HEK293 (cell line): ENCODE measurements at regions not wholly inside any gene's neighbourhood (a gene's known extent, or its start where the extent isn't known, plus 50 kb on each side); places are given as distances from the start of the nearest gene placed in this dataset.

Experiments
- CTCF ChIA-PET: fragments of 350-600 bp; formaldehyde crosslinking; extraction: SDS; loops from one replicate; lab custom pipeline; 2021; ENCODE audit warnings: antibody characterized with exemption; lab: Yijun Ruan, JAX
- POLR2A ChIA-PET: fragments of 300-600 bp; formaldehyde crosslinking; extraction: SDS; loops from one replicate; lab custom pipeline; 2020; ENCODE audit warnings: antibody characterized with exemption, inconsistent platforms; lab: Yijun Ruan, JAX
- H3K27ac ChIP-seq: fragments of 200-500 bp; sonication (Bioruptor generic); 2 replicates; pipeline ENCODE4 v1.5.1; 2014; ENCODE audit warnings: low read depth, low read length, control low read depth, inconsistent platforms; ENCODE audit errors: extremely low read depth
- H3K36me3 ChIP-seq, 2 experiments: fragments of 200-500 bp in 1 of 2; sonication (Bioruptor generic) in 1 of 2; 1 replicate in 1 of 2; 2 replicates in 1 of 2; pipeline ENCODE4 v1.5.1; 2014 to 2017; ENCODE audit warnings: inconsistent platforms in 2 of 2, low read length in 2 of 2; ENCODE audit not compliant: control insufficient read depth in 2 of 2, insufficient read depth in 1 of 2
- H3K4me1 ChIP-seq: fragments of 200-500 bp; sonication (Bioruptor generic); 2 replicates; pipeline ENCODE4 v1.5.1; 2014; ENCODE audit warnings: mild to moderate bottlenecking, low read length, inconsistent platforms; ENCODE audit not compliant: control insufficient read depth, insufficient read depth
- H3K4me3 ChIP-seq: 2 replicates; pipeline ENCODE4 v1.5.1; 2011; ENCODE audit warnings: low read depth, mild to moderate bottlenecking, control low read depth, low read length, moderate library complexity
- H3K9me3 ChIP-seq: fragments of 200-500 bp; sonication (Bioruptor generic); 2 replicates; pipeline ENCODE4 v1.5.1; 2014; ENCODE audit warnings: low read depth, low read length, inconsistent platforms; ENCODE audit not compliant: control insufficient read depth, insufficient read depth
- BCL11B ChIP-seq: fragments of 450-650 bp; formaldehyde crosslinking; IDR thresholded peaks from 2 replicates; pipeline ENCODE4 v1.5.1; 2016; ENCODE audit warnings: low read depth, missing biosample characterization, missing genetic modification characterization
- EGR2 ChIP-seq: fragments of 450-650 bp; formaldehyde crosslinking; IDR thresholded peaks from 2 replicates; pipeline ENCODE4 v1.5.1; 2016; ENCODE audit warnings: low read depth, missing biosample characterization, missing genetic modification characterization
- IKZF3 ChIP-seq: fragments of 450-650 bp; IDR thresholded peaks from 2 replicates; pipeline ENCODE4 v1.5.0; 2018; ENCODE audit warnings: missing biosample characterization, mild to moderate bottlenecking, missing genetic modification characterization, moderate library complexity
- MYNN ChIP-seq: fragments of 450-650 bp; formaldehyde crosslinking; IDR thresholded peaks from 2 replicates; pipeline ENCODE4 v1.5.1; 2016; ENCODE audit warnings: missing biosample characterization, missing genetic modification characterization, borderline replicate concordance
- MZF1 ChIP-seq: fragments of 450-650 bp; formaldehyde crosslinking; IDR thresholded peaks from 2 replicates; pipeline ENCODE4 v1.5.1; 2017; ENCODE audit warnings: missing biosample characterization, missing genetic modification characterization, borderline replicate concordance
- REPIN1 ChIP-seq: fragments of 450-650 bp; formaldehyde crosslinking; IDR thresholded peaks from 2 replicates; pipeline ENCODE4 v1.5.1; 2017; ENCODE audit warnings: missing biosample characterization, missing genetic modification characterization, low read depth
- YY2 ChIP-seq: fragments of 450-650 bp; formaldehyde crosslinking; IDR thresholded peaks from 2 replicates; pipeline ENCODE4 v1.5.1; 2016; ENCODE audit warnings: missing biosample characterization, missing genetic modification characterization
- ZBTB11 ChIP-seq: fragments of 450-650 bp; formaldehyde crosslinking; conservative IDR thresholded peaks from 2 replicates; pipeline ENCODE4 v1.5.1; 2016; ENCODE audit warnings: low read depth, missing biosample characterization, missing genetic modification characterization
- ZEB2 ChIP-seq: fragments of 450-650 bp; formaldehyde crosslinking; IDR thresholded peaks from 2 replicates; pipeline ENCODE4 v1.5.1; 2016; ENCODE audit warnings: missing biosample characterization, missing genetic modification characterization
- ZFP69B ChIP-seq: fragments of 450-650 bp; formaldehyde crosslinking; IDR thresholded peaks from 2 replicates; pipeline ENCODE4 v1.5.1; 2016; ENCODE audit warnings: missing biosample characterization, missing genetic modification characterization
- ZNF112 ChIP-seq: fragments of 450-650 bp; formaldehyde crosslinking; IDR thresholded peaks from 2 replicates; pipeline ENCODE4 v1.5.0; 2017; ENCODE audit warnings: missing biosample characterization, missing genetic modification characterization
- ZNF16 ChIP-seq: fragments of 450-650 bp; formaldehyde crosslinking; IDR thresholded peaks from 2 replicates; pipeline ENCODE4 v1.5.1; 2016; ENCODE audit warnings: low read depth, missing biosample characterization, missing genetic modification characterization
- ZNF433 ChIP-seq: fragments of 450-650 bp; formaldehyde crosslinking; IDR thresholded peaks from 2 replicates; pipeline ENCODE4 v1.5.1; 2016; ENCODE audit warnings: missing biosample characterization, missing genetic modification characterization, low read depth
- ZNF501 ChIP-seq: fragments of 450-650 bp; formaldehyde crosslinking; IDR thresholded peaks from 2 replicates; pipeline ENCODE4 v1.5.1; 2016; ENCODE audit warnings: missing biosample characterization, missing genetic modification characterization
- ZNF513 ChIP-seq: fragments of 450-650 bp; IDR thresholded peaks from 2 replicates; pipeline ENCODE4 v1.5.1; 2018; ENCODE audit warnings: missing biosample characterization, missing genetic modification characterization
- ZNF544 ChIP-seq: fragments of 450-650 bp; formaldehyde crosslinking; IDR thresholded peaks from 2 replicates; pipeline ENCODE4 v1.5.0; 2017; ENCODE audit warnings: missing biosample characterization, missing genetic modification characterization
- ZNF580 ChIP-seq: fragments of 450-650 bp; formaldehyde crosslinking; IDR thresholded peaks from 2 replicates; pipeline ENCODE4 v1.5.1; 2016; ENCODE audit warnings: missing biosample characterization, missing genetic modification characterization
- ZNF585B ChIP-seq: fragments of 450-650 bp; formaldehyde crosslinking; IDR thresholded peaks from 2 replicates; pipeline ENCODE4 v1.5.1; 2016; ENCODE audit warnings: missing biosample characterization, missing genetic modification characterization
- ZNF792 ChIP-seq: fragments of 450-650 bp; formaldehyde crosslinking; IDR thresholded peaks from 2 replicates; pipeline ENCODE4 v1.5.1; 2016; ENCODE audit warnings: missing biosample characterization, missing genetic modification characterization
- ZNF830 ChIP-seq: fragments of 450-650 bp; IDR thresholded peaks from 2 replicates; pipeline ENCODE4 v1.5.0; 2018; ENCODE audit warnings: missing biosample characterization, missing genetic modification characterization, low read depth, mild to moderate bottlenecking, moderate library complexity
- ZNF843 ChIP-seq: fragments of 450-650 bp; formaldehyde crosslinking; IDR thresholded peaks from 2 replicates; pipeline ENCODE4 v1.5.1; 2016; ENCODE audit warnings: missing biosample characterization, missing genetic modification characterization
- ZSCAN23 ChIP-seq: fragments of 450-650 bp; formaldehyde crosslinking; IDR thresholded peaks from 2 replicates; pipeline ENCODE4 v1.5.1; 2016; ENCODE audit warnings: missing biosample characterization, missing genetic modification characterization
- ZSCAN5A ChIP-seq: fragments of 450-650 bp; formaldehyde crosslinking; IDR thresholded peaks from 2 replicates; pipeline ENCODE4 v1.5.1; 2016; ENCODE audit warnings: missing biosample characterization, missing genetic modification characterization

- TF ChIP-seq ZNF580 (tag by site-specific recombination) = no peak
- no peak for TF ChIP-seq ZNF792
- TF ChIP-seq ZNF433 (tag by site-specific recombination) = no peak
- no peak for TF ChIP-seq ZNF843 (tag by site-specific recombination)
- TF ChIP-seq IKZF3 (tag by site-specific recombination) = no peak
- TF ChIP-seq ZBTB11 (tag by site-specific recombination) = no peak
- TF ChIP-seq ZNF16 (tag by site-specific recombination) = no peak
- no peak for TF ChIP-seq ZNF830 (tag by site-specific recombination)
- no peak for TF ChIP-seq ZNF501 (tag by site-specific recombination)
- TF ChIP-seq BCL11B = no peak
- no peak for TF ChIP-seq REPIN1 (tag by site-specific recombination)
- no peaks in the 10 kb centered on the region for H3K4me1 ChIP-seq
- H3K4me3 ChIP-seq = no peak overlapping the region
- H3K36me3 ChIP-seq = no peaks in the 10 kb centered on the region
- ChIA-PET POLR2A (no interaction called here), CTCF (no interaction called here)
- no peaks in the 10 kb centered on the region for H3K9me3 ChIP-seq
- no peak overlapping the region for H3K27ac ChIP-seq
Observed at GRCh38 chr3:146692254-146692653, 87.1 kb upstream of the PLSCR5 start.

GRCh38 chr3:146685050-146685814 lies 80.1 kb upstream of the PLSCR5 start:
- Histone ChIP-seq H3K9me3 (no peaks in the 10 kb centered on the region), H3K4me1 (0 out of 2 replicates have a peak, but pooled peaks cover 3% of the 10 kb centered on the region), H3K36me3 (no peaks in the 10 kb centered on the region)
- CTCF ChIA-PET = no interaction called here
- no peak for TF ChIP-seq ZNF580 (tag by site-specific recombination)
- 0 out of 2 replicates have a peak, but pooled peaks have one; percentile 31 for TF ChIP-seq ZNF585B (tag by site-specific recombination)
- TF ChIP-seq, all 188 proteins: peak for 1
- H3K4me3 ChIP-seq = no peak overlapping the region
- no peak overlapping the region for H3K27ac ChIP-seq
- POLR2A ChIA-PET = no interaction called here

- 0 out of 2 replicates have a peak, but pooled peaks cover 3% of the 10 kb centered on the region for H3K4me1 ChIP-seq
- ChIA-PET POLR2A (no interaction called here), CTCF (no interaction called here)
- H3K36me3 ChIP-seq = no peaks in the 10 kb centered on the region
- no peak overlapping the region for H3K4me3 ChIP-seq
- H3K9me3 ChIP-seq = no peaks in the 10 kb centered on the region
- no peak overlapping the region for H3K27ac ChIP-seq
- TF ChIP-seq EGR2 (tag by site-specific recombination) (no peak), ZEB2 (tag by site-specific recombination) (no peak), ZNF513 (tag by site-specific recombination) (no peak), ZFP69B (tag by site-specific recombination) (no peak), ZSCAN23 (no peak), YY2 (no peak), ZSCAN5A (tag by site-specific recombination) (no peak), ZNF544 (tag by site-specific recombination) (no peak), MYNN (tag by site-specific recombination) (no peak), ZNF580 (tag by site-specific recombination) (no peak), ZNF112 (tag by site-specific recombination) (no peak), MZF1 (tag by site-specific recombination) (no peak)
Observed at GRCh38 chr3:146682171-146682570, 77.0 kb upstream of the PLSCR5 start.
